Panc1 (cell line): ENCODE measurements at regions not wholly inside any gene's neighbourhood (a gene's known extent, or its start where the extent isn't known, plus 50 kb on each side); places are given as distances from the start of the nearest gene placed in this dataset.

Experiments
- ATAC-seq: fragments of 200-7000 bp; cut with Tn5 transposase; 2 replicates; pipeline ENCODE4 v1.9.1; 2020; ENCODE audit warnings: mild to moderate bottlenecking, moderate library complexity
- BruUV-seq: library from RNA; stranded (reverse); fragments of 400-500 nt; replicated peaks from 2 replicates; lab custom pipeline; 2021; lab: Mats Ljungman, UMichigan
- CTCF ChIA-PET: fragments of 300-600 bp; sonication (Branson Sonifier 250); formaldehyde crosslinking; loops from one replicate; lab custom pipeline; 2022; ENCODE audit warnings: antibody characterized with exemption; lab: Charles Lee
- POLR2A ChIA-PET: fragments of 300-600 bp; sonication (Branson Sonifier 250); formaldehyde crosslinking; loops from one replicate; lab custom pipeline; 2022; ENCODE audit warnings: antibody characterized with exemption; lab: Charles Lee
- DNase-seq: peaks from one replicate; pipeline ENCODE4 v3.0.0-alpha.2; 2010; ENCODE audit warnings: low read depth, low spot score
- H3K27ac ChIP-seq: 2 replicates; pipeline ENCODE4 v1.5.1; 2011; ENCODE audit warnings: mild to moderate bottlenecking, low read length, inconsistent platforms
- H3K27me3 ChIP-seq: fragments of 200-500 bp; sonication (Bioruptor generic); 2 replicates; pipeline ENCODE4 v1.6.0; 2014; ENCODE audit warnings: low read length, inconsistent platforms; ENCODE audit not compliant: control insufficient read depth, insufficient read depth
- H3K36me3 ChIP-seq: fragments of 200-500 bp; sonication (Bioruptor generic); 2 replicates; pipeline ENCODE4 v1.5.1; 2014; ENCODE audit warnings: inconsistent platforms, mild to moderate bottlenecking, low read length, moderate library complexity; ENCODE audit not compliant: control insufficient read depth, insufficient read depth
- H3K4me1 ChIP-seq: 2 replicates; pipeline ENCODE4 v1.5.1; 2011; ENCODE audit warnings: inconsistent platforms, mild to moderate bottlenecking, low read length, moderate library complexity; ENCODE audit not compliant: control insufficient read depth, insufficient read depth
- H3K4me3 ChIP-seq, 2 experiments: 2 replicates each; pipeline ENCODE4 v1.5.1; 2011 to 2012; ENCODE audit warnings: low read depth in 2 of 2, low read length in 2 of 2, mild to moderate bottlenecking in 2 of 2, inconsistent platforms in 1 of 2, moderate library complexity in 1 of 2
- H3K9me3 ChIP-seq: fragments of 200-500 bp; sonication (Bioruptor generic); 2 replicates; pipeline ENCODE4 v1.5.1; 2014; ENCODE audit warnings: low read depth, mild to moderate bottlenecking, inconsistent platforms, low read length, moderate library complexity; ENCODE audit not compliant: control insufficient read depth, insufficient read depth
- CTCF ChIP-seq: fragments of 450-650 bp; IDR thresholded peaks from 2 replicates; pipeline ENCODE4 v1.5.1; 2017; ENCODE audit warnings: mild to moderate bottlenecking
- POLR2AphosphoS5 ChIP-seq: IDR thresholded peaks from 2 replicates; pipeline ENCODE4 v1.6.1; 2012; ENCODE audit warnings: mild to moderate bottlenecking, low read depth, low read length, moderate library complexity
- REST ChIP-seq, 2 experiments: IDR thresholded peaks; 2 replicates each; pipeline ENCODE4 v1.6.1; 2011 to 2012; ENCODE audit warnings: low read depth in 2 of 2, control low read depth in 1 of 2, low read length in 1 of 2, mild to moderate bottlenecking in 1 of 2, moderate library complexity in 1 of 2; ENCODE audit not compliant: insufficient read depth in 1 of 2
- SIN3A ChIP-seq: IDR thresholded peaks from 2 replicates; pipeline ENCODE4 v1.6.1; 2012; ENCODE audit warnings: low read depth, mild to moderate bottlenecking, low read length, moderate library complexity, borderline replicate concordance; ENCODE audit not compliant: insufficient read depth
- TCF7L2 ChIP-seq: IDR thresholded peaks from 2 replicates; pipeline ENCODE4 v1.6.1; 2011; ENCODE audit warnings: mild to moderate bottlenecking, low read depth, low read length, inconsistent platforms
- in situ Hi-C: cut with HindIII; loops from 2 replicates; pipeline ENCODE4 v1.10.0; 2016; ENCODE audit warnings: low sequenced_read_pairs, low pct_unique_long_range_greater_than_20kb
- intact Hi-C: fragments of 100-400 bp; cut with micrococcal nuclease; formaldehyde crosslinking; loops from one replicate; pipeline ENCODE4 v1.10.0; 2022; ENCODE audit not compliant: unreplicated experiment

- DNase-seq: no peak
- POLR2A ChIA-PET: no interaction called here
- Histone ChIP-seq H3K36me3 (no peaks in the 10 kb centered on the region), H3K4me3 (no peak overlapping the region), H3K27me3 (no peaks in the 10 kb centered on the region), H3K4me1 (no peaks in the 10 kb centered on the region), H3K9me3 (no peaks in the 10 kb centered on the region), H3K27ac (no peak overlapping the region)
- CTCF ChIA-PET: no interaction called here
- ATAC-seq: no peak
- intact Hi-C loops: no loop called here
- no peak for TF ChIP-seq TCF7L2
- no peak for TF ChIP-seq REST (IDR thresholded peaks at IDR 0.05; ENCODE audit: insufficient read depth in 1 of 2, low read depth in 2 of 2, low read length in 1 of 2)
- TF ChIP-seq POLR2AphosphoS5: no peak
- TF ChIP-seq SIN3A: no peak
- no peak for TF ChIP-seq CTCF
- no TSS peak for BruUV-seq
- in situ Hi-C loops: no loop called here
Observed at GRCh38 chr17:55865072-55865762, 114.4 kb downstream of the PCTP start.

GRCh38 chr17:55870044-55870443 is 119.2 kb downstream of the PCTP start:
- CTCF ChIA-PET: no interaction called here
- no TSS peak for BruUV-seq
- no peak overlapping the region for H3K4me3 ChIP-seq
- H3K36me3 ChIP-seq: no peaks in the 10 kb centered on the region
- in situ Hi-C loops: no loop called here
- TF ChIP-seq SIN3A (no peak), POLR2AphosphoS5 (no peak), CTCF (no peak), REST (IDR thresholded peaks at IDR 0.05; ENCODE audit: insufficient read depth in 1 of 2, low read depth in 2 of 2, low read length in 1 of 2) (no peak), TCF7L2 (no peak)
- H3K27me3 ChIP-seq: no peaks in the 10 kb centered on the region
- H3K4me1 ChIP-seq: no peaks in the 10 kb centered on the region
- H3K9me3 ChIP-seq: no peaks in the 10 kb centered on the region
- POLR2A ChIA-PET: no interaction called here
- no peak for ATAC-seq
- no peak for DNase-seq
- intact Hi-C loops: no loop called here
- no peak overlapping the region for H3K27ac ChIP-seq
